HG03135 (cell line): ENCODE measurements at regions not wholly inside any gene's neighbourhood (a gene's known extent, or its start where the extent isn't known, plus 50 kb on each side); places are given as distances from the start of the nearest gene placed in this dataset.
"Not testable (repeated sequence)": the region's sequence is repeated elsewhere in the genome, so short reads cannot be mapped to it uniquely, and the experiment has no call there.

Source experiments
- ATAC-seq: cut with Tn5 transposase; IDR thresholded peaks from one replicate; pipeline ENCODE4 v1.9.1; 2021; ENCODE audit warnings: mild to moderate bottlenecking, moderate library complexity; ENCODE audit not compliant: unreplicated experiment

DNA sequence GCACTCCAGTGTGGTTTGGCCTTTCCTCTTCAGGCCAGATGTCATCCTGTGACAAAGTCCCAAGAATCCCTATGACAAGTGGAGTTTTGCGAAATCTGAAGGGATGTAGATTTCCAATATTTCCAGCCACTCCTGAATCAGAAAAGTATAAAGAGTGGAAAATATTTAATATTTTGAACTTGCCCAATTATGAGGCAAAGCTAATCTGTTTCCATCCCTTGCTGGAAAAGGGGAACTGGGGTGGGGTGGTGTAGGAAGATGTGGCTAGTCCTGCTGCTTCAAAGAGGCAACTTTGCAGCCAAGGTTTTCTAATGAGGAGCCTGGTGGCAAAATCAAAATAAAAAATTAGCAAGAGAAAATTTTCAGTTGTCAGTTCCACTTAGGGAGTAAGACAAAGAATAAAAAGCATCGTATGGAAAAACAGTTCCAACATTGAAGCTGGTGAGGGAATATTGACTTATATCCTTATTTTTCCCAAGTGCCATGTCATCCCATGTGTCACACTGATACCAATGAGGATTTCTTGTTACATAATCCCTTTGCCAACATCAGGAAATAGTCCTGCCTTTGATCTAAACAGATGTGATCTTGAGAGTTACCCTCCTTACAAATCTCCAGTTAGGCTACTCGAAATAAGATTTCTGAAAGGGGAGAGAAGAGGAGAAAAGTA is 480.0 kb upstream of the JARID2 start:
- ATAC-seq: no peak

DNA sequence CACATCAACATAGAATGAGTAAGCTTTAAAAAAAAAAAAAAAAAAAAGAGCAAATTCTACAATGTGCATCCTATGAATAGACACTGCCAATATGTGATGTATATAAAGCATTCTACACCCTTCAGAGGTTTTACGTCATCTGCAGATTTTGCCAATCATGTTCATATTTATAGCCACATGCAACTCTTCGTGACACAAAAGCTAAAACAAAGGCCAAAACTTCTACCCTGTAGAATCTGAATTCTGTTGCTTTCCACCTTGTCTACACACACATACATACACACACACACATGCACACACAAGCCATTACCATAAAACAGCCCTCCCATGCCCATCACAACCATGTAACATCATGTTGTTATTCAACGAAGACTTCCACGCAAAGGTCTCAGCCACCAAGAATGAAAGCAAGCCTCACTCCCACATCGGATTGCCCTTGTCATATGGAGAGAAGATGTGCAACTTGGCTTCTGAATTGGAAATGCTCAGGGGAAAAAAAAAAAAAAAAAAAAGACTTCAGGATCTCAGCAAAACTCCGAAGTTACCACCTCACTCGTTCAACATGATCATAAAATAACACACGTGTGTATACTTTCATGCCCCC is 479.4 kb upstream of the JARID2 start:
- no peak for ATAC-seq

DNA sequence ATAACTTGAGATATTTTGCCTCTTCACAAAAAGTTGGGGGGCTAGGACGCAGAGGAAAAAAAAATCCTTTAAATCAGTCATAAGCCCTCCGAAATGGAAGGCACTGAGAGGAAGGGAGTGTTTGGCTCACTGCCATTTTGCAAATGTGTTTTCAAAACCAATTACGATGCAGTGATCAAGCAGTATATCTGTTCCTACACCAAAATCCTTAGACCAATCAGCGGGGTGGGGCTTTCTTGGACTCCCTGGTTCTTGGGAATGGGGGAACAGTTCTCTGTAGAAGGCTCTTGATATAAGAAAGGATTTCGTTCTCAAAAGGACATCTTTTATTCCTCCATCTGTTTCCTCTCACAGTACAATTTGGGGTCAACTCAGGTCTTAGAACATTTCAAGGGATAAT is 478.6 kb upstream of the JARID2 start:
- ATAC-seq: no peak

DNA sequence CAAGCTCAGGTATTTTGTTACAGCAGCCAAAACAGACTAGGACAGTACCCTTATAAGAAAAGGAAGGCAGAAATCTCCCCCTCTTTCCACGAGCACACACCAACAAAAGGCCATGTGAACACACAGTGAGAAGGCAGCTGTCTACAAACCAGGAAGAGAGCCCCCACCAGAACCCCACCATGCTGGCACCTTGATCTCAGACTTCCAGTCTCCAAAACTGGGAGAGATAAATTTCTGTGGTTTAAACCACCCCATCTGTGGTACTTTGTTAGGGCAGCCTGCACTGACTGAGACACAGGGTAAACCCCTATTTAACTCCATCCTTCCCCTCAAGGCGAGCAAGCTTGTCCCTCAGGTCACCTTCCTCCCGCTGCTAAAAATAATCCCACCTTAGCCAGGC is 475.8 kb upstream of the JARID2 start:
- no peak for ATAC-seq

DNA sequence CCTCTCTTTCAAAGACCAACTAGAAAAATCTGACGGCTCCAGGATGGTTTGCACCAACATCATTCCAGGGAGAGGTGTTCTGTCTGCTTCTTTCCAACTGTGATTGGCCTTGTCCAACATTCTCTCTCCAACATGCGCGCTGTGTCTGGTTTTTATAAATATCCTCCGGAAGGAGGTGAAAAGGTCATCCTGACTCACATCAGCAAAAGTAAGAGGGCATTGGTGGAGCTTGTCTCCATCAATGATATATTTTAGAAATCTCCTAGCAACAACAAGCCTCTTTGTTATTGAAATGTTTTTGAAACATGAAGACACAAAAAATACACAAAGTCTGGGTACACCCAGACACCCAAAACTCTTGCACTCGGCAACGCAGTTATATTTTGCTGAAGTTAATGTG is 475.3 kb upstream of the JARID2 start:
- ATAC-seq: no peak

DNA sequence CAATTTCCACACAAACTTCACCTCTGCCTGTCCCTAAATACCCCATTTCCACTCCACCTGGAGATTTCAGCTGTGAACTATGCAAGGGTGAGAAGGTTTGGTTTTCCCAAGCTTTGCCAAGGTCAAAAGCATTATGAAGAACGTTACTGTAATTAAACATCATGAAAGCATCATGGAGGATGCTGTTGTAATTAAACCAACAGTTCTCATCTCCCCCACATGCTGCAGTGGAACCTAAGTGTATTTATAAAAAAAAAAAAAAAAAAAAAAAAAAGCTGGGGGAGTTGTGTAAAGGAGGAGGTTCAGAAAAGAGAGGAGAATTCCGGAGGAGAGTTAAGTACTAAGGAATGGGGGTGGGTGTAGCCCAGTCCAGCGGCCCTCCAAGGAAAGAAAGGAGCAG is 474.9 kb upstream of the JARID2 start:
- no peak for ATAC-seq

DNA sequence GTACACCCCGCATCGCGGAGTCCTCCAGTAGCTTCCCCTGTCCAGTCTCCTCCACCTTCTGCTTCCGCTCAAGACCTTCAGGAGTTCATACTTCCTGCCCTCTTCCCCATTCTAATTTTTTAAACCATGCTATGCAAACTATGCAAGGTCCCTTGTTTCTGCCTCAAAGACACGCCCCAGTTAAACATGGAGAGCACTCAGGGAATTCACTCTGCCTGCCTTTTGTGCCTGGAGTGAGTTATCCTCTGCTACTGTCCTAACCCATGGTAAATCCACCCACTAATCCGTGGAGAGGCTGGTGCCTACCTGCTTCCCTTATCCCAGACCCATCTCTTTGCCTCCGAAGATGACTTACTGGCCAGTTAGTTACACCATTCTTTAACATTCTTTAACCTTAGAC is 473.7 kb upstream of the JARID2 start:
- no peak for ATAC-seq

DNA sequence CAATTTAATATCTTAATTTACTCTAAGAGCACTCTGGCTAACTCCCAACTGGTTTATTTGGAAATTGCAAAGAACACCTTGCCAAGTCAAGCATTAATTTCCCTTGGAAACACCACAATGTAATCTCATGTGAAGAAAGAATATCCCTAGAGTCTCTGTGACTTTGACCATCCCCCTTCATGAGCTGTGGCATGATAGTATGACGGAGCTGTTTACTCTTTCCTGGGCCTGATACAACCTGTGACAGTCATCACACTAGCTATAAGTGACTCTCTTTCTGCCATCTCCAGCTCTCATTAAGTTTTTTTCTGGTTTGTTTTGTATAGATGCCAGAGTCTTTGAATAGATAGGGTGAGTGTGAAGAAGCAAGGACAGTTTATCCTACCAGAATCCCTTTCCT is 470.3 kb upstream of the JARID2 start:
- no peak for ATAC-seq

DNA sequence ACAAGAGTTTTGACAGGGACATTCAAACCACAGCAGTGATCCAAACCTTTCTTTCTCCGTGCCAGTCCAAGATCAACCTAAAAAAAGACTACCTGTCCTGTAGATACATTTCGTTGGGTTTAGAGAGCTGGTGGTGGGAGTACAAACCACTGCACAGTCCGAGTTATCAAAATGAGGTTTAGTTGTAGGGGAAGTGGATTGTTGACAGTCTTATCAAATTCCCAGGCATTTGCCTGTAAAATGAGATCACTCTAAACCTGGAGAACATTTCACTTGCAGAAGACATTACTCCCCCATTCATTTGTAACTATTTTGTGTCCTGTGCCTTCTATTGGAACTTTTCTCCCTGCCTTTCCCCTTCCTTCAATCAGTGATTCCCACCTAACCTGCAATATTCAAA is 469.6 kb upstream of the JARID2 start:
- ATAC-seq: no peak

DNA sequence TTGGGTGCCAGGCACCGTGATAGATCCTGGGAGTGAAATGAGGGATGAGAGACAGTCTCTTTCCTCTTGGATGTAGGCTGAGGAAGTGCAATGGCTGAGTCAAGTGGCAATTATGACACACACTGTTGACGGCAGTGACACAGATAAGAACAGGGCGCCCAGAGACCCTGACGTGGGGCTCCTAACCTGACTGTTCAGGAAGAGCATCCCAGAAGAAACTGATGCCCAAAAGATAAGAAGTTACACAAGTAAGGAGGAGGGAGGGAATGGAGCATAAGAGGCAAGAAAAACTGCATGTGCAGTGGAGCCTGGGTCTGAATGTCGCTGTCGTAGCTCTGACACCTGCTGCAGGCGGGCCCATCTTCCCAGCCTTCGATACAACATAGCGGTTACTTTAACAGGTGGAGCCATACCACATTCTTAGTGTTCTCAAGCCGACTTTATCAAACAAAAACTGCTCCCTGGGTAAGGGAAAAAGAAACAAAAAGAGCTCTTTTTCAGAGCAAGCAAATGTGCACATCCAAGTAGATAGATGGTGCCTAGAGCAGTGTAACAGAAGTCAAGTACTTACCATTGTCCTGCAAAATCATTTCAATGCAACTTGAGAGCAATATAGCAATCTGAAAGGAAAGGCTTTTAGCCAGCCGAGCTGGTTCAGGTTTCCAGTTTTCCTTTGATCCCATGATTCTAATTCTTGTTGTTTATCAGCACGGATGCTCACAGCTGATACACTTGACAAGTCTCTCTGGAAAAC is 463.9 kb upstream of the JARID2 start:
- ATAC-seq: no peak

DNA sequence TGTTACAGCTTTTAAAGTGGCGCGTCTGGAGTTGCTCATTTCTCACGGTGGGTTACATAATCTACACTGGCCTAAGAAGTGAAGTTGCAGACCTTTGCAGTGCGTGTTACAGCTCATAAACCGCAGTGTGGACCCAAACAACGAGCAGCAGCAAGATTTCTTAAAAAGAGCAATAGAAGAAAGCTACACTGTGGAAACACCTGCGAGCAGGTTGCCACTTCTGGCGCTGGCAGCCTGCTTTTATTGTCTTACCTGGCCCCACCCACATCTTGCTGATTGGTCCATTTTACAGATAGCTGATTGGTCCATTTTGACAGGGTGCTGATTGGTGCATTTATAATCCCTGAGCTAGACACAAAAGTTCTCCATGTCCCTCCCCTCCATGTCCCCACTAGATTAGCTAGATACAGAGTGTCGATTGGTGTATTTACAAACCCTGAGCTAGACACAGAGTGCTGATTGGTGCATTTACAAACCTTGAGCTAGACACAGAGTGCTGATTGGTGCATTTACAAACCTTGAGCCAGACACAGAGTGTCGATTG is 462.9 kb upstream of the JARID2 start:
- not testable (repeated sequence) for ATAC-seq

DNA sequence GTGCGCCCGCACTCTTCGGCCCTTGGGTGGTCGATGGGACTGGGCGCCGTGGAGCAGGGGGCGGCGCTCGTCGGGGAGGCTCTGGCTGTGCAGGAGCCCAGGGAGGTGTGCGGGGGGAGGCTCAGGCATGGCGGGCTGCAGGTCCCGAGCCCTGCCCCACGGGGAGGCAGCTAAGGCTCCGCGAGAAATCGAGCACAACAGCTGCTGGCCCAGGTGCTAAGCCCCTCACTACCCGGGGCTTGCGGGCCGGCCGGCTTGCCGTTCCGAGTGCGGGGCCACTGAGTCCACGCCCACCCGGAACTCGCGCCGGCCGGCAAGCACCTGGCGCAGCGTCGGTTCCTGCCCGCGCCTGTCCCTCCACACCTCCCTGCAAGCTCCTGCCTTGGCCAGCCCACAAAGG is 462.3 kb upstream of the JARID2 start:
- no peak for ATAC-seq

DNA sequence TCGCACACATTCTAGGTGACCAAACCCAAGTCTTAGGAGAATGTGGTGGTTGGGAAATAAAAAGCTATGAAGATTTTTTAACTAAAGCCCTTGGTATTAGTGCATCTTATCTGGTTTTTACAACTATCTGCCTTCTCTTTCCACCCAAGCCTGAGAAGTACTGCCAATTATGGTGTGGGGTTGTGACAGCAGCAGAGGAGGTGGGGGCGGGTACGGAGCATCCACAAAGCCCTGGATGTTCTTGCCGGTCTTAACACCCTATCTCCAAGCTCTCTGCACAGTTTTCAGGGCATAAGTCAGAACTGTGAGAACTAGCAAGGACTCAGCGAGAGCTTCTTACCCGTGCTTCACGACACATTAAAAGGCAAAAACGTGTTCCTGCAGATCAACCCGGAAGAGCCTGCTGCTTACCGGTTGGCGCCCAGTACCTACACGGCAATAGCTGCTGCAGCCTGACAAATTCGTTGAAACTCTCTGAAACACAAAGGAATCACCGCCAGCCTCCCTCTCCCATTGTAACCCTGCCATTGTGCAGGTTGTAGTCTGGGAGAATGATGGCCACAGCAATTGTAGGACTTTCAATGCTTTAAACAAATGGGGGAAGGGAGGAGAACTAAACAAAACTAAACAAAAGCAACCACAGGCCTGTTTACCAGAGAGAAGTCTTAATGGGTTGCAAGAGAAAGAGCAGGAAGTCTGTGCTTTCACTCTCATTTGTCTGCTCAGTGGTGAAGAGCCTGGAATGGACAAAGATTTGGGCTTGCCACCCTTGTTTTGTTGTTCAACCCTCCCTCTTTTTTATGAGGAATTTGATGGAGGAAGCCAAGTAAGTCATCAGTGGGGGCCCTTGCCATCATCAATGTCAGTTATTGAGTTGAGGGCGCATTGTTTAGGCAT is 461.0 kb upstream of the JARID2 start:
- ATAC-seq: no peak

DNA sequence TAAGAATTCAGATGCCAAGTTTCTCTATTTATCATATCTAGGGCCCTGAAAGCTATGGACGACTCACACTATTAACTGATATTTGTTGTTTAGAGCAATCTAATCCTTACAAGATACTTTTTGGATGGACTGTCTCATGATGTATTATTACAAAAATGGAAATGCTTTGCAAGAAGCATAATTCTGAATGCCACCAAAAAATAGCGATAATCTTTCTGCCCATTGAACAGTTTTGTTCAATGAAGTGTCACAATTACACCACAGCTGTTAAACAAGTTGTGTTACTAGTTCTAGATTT is 460.4 kb upstream of the JARID2 start:
- no peak for ATAC-seq

DNA sequence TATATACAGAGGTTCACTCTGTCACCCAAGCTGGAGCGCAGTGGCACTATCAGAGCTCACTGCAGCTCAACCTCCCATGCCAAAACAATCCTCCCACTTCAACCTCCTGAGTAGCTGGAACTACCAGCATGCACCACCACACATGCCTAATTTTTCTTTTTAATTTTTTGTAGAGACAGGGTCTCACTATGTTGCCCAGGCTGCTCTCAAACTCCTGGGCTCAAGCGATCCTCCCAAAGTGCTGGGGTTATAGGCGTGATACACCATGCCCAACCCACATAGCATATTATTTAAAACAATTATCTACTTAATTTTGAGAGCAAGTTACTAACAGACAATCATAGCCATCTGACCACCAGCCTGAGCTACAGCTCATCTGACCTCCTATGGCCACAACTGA is 459.9 kb upstream of the JARID2 start:
- ATAC-seq: no peak

DNA sequence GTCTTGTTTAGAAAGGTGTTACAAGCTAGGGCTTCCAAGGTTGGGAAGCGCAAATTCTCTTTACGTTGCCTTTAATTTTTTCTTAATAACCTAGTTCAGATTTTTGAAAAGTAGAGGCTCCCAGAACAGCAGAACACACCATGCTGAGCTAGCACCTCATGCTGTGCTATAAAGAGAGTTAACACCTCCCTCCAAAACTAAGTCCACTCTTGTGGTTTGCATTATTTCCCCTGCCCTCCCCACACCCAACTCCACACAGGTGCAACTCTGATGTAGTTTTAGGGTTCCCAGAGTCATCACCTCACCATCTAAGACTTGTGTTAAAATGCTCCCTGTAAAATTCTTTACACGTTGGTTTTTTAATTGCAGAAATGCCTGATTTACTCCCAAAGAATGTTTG is 459.4 kb upstream of the JARID2 start:
- ATAC-seq: no peak

DNA sequence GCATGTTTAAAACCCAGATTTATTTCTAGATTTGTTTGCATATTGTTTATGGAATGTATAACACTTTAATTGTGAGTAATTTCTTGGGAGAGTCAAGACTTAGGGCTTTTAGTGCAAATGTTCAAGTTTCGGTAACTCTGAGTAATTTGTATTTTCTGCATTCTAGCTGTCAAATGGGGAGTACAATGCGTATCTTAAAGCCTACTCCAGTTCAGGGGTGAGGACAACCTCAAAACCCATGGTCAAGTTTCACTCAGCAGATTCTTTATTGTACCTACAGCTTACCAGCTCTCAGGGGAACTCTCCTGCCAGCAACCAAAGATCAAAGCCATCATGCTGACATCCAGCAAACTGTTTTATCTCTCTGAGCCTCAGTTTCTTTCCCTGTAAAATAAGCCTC is 458.6 kb upstream of the JARID2 start:
- no peak for ATAC-seq

DNA sequence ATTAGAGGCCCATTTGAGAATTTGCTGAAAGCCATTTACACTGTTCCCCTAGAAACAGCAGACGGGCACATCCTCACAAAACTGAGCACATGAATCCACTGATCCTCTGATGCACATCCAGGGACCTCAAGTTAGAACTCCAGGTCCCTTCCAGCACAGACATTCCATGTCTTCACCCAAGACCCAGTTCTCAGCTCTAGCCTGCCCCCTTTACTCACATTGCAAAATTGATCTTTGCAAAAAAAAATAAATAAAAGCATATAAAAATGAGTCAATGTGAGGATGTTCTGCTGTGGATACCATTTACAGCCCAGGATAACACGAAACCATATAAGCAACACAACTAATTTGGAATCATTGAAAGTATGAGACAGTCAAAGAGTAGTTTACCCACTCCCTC is 458.2 kb upstream of the JARID2 start:
- ATAC-seq: no peak

DNA sequence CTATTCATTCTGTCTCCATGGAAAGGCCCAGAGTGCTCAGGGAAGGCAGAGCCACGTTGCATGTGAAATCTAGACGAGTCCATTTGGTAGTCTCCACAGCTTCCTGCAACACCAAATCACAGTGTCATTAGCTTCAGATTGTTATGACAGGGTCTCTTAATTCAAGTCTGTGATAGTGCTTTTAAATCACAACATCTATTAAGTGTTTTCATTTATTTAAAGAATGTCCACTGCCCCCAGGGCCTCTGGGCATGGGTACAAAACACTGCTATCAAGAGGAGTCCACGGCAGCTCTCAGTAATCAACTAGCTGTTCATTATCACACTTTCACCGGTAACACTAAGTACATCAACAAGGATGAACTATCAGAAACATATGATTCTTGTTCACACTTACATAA is 455.9 kb upstream of the JARID2 start:
- ATAC-seq: no peak

DNA sequence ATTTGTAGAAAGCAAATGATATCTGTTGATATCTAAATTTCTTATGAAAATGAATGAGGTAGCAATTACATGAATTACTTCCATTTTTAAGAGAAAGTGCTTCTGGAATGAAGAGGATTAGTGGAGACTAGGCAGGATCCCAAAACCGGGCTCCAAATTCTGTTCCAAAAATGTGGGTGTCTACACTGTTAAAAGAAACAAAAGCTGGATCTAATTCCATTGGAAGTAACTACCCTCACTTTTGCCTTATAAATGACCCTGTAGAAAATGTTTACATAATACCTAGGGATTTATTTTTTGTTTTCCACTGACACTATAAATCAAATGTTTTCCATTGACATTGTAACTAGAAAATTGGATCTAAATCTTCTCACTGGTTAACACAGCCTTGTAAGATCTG is 454.9 kb upstream of the JARID2 start:
- ATAC-seq: no peak

DNA sequence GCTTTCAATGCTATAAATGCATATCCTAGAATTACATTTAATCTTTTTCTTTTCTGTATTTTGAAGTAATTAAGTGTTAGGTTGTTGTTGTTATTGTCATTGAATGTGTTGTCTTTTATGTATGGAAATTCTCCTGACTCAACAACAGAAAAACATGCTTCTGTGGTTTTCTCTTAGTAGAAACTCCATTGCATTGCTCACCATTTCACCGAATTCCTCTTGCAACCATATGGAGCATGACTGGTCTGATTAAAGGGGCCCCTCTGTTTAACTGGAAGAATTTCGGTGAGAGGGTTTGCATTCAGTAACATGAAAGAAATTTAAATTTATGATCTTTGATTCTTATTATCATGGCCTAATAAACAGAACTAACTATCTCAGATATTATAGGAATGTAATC is 454.3 kb upstream of the JARID2 start:
- no peak for ATAC-seq
